ENCODE measurements at regions not wholly inside any gene's neighbourhood (a gene's known extent, or its start where the extent isn't known, plus 50 kb on each side); places are given as distances from the start of the nearest gene placed in this dataset.

DNA sequence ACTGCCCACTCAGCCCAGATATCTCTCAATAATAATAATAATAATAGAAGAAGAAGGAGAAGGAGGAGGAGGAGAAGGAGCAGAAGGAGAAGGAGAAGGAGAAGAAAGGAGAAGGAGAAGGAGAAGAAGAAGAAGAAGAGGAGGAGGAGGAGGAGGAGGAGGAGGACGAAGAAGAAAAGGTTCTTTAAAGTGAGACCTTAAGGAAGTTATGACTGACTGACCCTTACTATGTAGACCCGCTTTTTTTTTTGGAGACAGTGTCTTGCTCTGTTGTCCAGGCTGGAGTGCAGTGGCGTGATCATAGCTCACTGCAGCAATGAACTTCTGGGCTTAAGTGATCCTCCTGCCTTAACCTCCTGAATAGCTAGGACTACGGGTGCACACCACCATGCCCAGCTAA is 88.9 kb upstream of the RFX8 start:
- Histone ChIP-seq H2BK12ac (ENCODE audit: low read length in 2 of 2) (no peak overlapping the region), H2BK5ac (ENCODE audit: low read depth, low read length, poor library complexity, severe bottlenecking) (no peak overlapping the region), H3K79me1 (replicated peaks; ENCODE audit: low read length, poor library complexity, severe bottlenecking) (no peaks in the 10 kb centered on the region), H3K4me3 (ENCODE audit: insufficient read depth in 1 of 2, low read depth in 1 of 2, low read length in 2 of 2) (no peak overlapping the region), H3K4me2 (ENCODE audit: low read length, poor library complexity, severe bottlenecking) (no peak overlapping the region), H2AFZ (ENCODE audit: low read depth, low read length) (no peak overlapping the region), H3K36me3 (ENCODE audit: control insufficient read depth in 1 of 2, insufficient read depth in 2 of 2, low read depth in 1 of 2, low read length in 2 of 2) (no peaks in the 10 kb centered on the region), H4K91ac (ENCODE audit: low read length) (no peak overlapping the region), H3K4me1 (ENCODE audit: control insufficient read depth, insufficient read depth, low read depth, low read length) (no peaks in the 10 kb centered on the region), H4K8ac (ENCODE audit: low read length) (no peak overlapping the region), H3K14ac (ENCODE audit: low read length in 2 of 2) (no peak overlapping the region), H3K9me3 (ENCODE audit: control insufficient read depth, low read length) (peaks cover 7% of the 10 kb centered on the region), H3K27me3 (ENCODE audit: control insufficient read depth in 1 of 2, insufficient read depth in 1 of 2, low read length in 2 of 2) (peaks cover 8 to 12% of the 10 kb centered on the region in 2 experiments), H2BK120ac (ENCODE audit: low read depth, low read length) (no peak overlapping the region), H3K18ac (ENCODE audit: low read depth in 1 of 2, low read length in 2 of 2) (no peak overlapping the region), H2BK15ac (ENCODE audit: low read depth, poor library complexity, severe bottlenecking) (no peak overlapping the region), H2AK5ac (ENCODE audit: low read length, severe bottlenecking) (no peak overlapping the region), H3K27ac (ENCODE audit: low read length, poor library complexity, severe bottlenecking) (no peak overlapping the region), H3K9ac (ENCODE audit: low read length) (no peak overlapping the region), H3K4ac (ENCODE audit: low read depth in 1 of 2, low read length in 2 of 2) (no peak overlapping the region), H3K23ac (ENCODE audit: low read length in 2 of 2) (no peak overlapping the region)
- DNase-seq, result no peak
- 88% methylated on average over 3 of the region's 4 CpGs for WGBS

DNA sequence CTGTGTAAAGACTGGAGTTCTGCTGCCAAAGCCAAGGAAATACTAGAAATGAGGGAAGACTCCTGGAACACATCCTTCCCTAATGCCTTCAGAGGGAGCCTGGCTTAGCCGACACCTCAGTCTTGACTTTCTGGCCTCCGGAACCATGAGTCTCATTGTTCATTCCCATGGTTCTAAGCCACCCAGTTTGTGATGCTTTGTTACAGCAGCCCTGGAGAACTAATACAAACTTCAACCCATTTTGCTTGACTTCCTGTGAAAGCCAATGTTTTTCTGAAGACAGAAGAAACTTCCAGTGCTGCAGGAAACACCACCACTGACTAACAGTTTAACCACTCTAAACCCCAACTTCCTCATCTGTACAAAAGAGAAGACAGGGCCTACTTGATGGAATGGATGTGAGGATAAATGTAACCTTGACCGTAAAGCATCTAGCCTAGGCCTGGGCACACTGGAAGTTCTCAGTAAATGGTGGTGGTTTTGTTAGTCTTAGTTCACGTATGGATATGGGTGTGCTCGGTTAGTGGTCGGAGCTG is 85.9 kb upstream of the RFX8 start:
- Histone ChIP-seq H2AFZ (ENCODE audit: low read depth, low read length) (no peak overlapping the region), H3K9ac (ENCODE audit: low read length) (no peak overlapping the region), H4K91ac (ENCODE audit: low read length) (no peak overlapping the region), H2BK5ac (ENCODE audit: low read depth, low read length, poor library complexity, severe bottlenecking) (no peak overlapping the region), H3K23ac (ENCODE audit: low read length in 2 of 2) (no peak overlapping the region), H3K27ac (ENCODE audit: low read length, poor library complexity, severe bottlenecking) (no peak overlapping the region), H3K4me1 (ENCODE audit: control insufficient read depth, insufficient read depth, low read depth, low read length) (no peaks in the 10 kb centered on the region), H2AK5ac (ENCODE audit: low read length, severe bottlenecking) (no peak overlapping the region), H3K4me3 (ENCODE audit: insufficient read depth in 1 of 2, low read depth in 1 of 2, low read length in 2 of 2) (no peak overlapping the region), H3K9me3 (ENCODE audit: control insufficient read depth, low read length) (peaks cover 7% of the 10 kb centered on the region), H3K4me2 (ENCODE audit: low read length, poor library complexity, severe bottlenecking) (no peak overlapping the region), H3K27me3 (ENCODE audit: control insufficient read depth in 1 of 2, insufficient read depth in 1 of 2, low read length in 2 of 2) (peaks cover 0 to 7% of the 10 kb centered on the region in 2 experiments), H2BK12ac (ENCODE audit: low read length in 2 of 2) (peak overlapping the region in 1 of 2 experiments; percentile 24), H3K14ac (ENCODE audit: low read length in 2 of 2) (no peak overlapping the region), H2BK120ac (ENCODE audit: low read depth, low read length) (no peak overlapping the region), H3K18ac (ENCODE audit: low read depth in 1 of 2, low read length in 2 of 2) (peak overlapping the region in 1 of 2 experiments; percentile 46), H3K4ac (ENCODE audit: low read depth in 1 of 2, low read length in 2 of 2) (no peak overlapping the region), H3K79me1 (replicated peaks; ENCODE audit: low read length, poor library complexity, severe bottlenecking) (no peaks in the 10 kb centered on the region), H4K8ac (ENCODE audit: low read length) (no peak overlapping the region), H3K36me3 (ENCODE audit: control insufficient read depth in 1 of 2, insufficient read depth in 2 of 2, low read depth in 1 of 2, low read length in 2 of 2) (no peaks in the 10 kb centered on the region), H2BK15ac (ENCODE audit: low read depth, poor library complexity, severe bottlenecking) (no peak overlapping the region)
- 99% methylated on average over 6 of the region's 6 CpGs for WGBS
- DNase-seq, result no peak

DNA sequence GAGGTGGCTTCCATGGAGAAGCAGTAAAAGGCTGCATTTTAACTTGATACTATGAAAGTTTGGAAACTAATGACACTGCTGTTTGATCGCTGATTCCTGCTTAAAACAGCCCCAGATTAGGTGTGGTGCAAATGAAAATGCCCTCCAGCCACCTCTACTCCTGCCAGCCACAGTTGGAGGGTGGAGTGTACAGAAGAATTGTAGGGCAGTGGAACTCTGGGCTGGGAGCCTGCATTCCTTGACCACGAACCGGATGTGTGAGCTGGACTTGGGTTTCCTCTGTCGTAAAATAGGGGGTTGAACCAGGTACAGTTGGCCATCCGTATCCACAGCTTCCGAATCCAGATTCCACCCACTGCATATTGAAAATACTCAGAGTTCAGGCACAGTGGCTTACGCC is 84.6 kb upstream of the RFX8 start:
- Histone ChIP-seq H3K36me3 (ENCODE audit: control insufficient read depth in 1 of 2, insufficient read depth in 2 of 2, low read depth in 1 of 2, low read length in 2 of 2) (no peaks in the 10 kb centered on the region), H2AK5ac (ENCODE audit: low read length, severe bottlenecking) (no peak overlapping the region), H2AFZ (ENCODE audit: low read depth, low read length) (no peak overlapping the region), H3K9ac (ENCODE audit: low read length) (peak overlapping the region; percentile 66), H2BK12ac (ENCODE audit: low read length in 2 of 2) (no peak overlapping the region), H3K27ac (ENCODE audit: low read length, poor library complexity, severe bottlenecking) (no peak overlapping the region), H3K4me1 (ENCODE audit: control insufficient read depth, insufficient read depth, low read depth, low read length) (no peaks in the 10 kb centered on the region), H2BK15ac (ENCODE audit: low read depth, poor library complexity, severe bottlenecking) (no peak overlapping the region), H3K27me3 (ENCODE audit: control insufficient read depth in 1 of 2, insufficient read depth in 1 of 2, low read length in 2 of 2) (no peaks in the 10 kb centered on the region), H3K18ac (ENCODE audit: low read depth in 1 of 2, low read length in 2 of 2) (no peak overlapping the region), H3K23ac (ENCODE audit: low read length in 2 of 2) (no peak overlapping the region), H3K9me3 (ENCODE audit: control insufficient read depth, low read length) (peaks cover 7% of the 10 kb centered on the region), H2BK5ac (ENCODE audit: low read depth, low read length, poor library complexity, severe bottlenecking) (no peak overlapping the region), H3K79me1 (replicated peaks; ENCODE audit: low read length, poor library complexity, severe bottlenecking) (no peaks in the 10 kb centered on the region), H2BK120ac (ENCODE audit: low read depth, low read length) (no peak overlapping the region), H3K4ac (ENCODE audit: low read depth in 1 of 2, low read length in 2 of 2) (no peak overlapping the region), H4K91ac (ENCODE audit: low read length) (no peak overlapping the region), H3K4me3 (ENCODE audit: insufficient read depth in 1 of 2, low read depth in 1 of 2, low read length in 2 of 2) (peak overlapping the region in 1 of 2 experiments; percentile 46), H4K8ac (ENCODE audit: low read length) (no peak overlapping the region), H3K4me2 (ENCODE audit: low read length, poor library complexity, severe bottlenecking) (no peak overlapping the region), H3K14ac (ENCODE audit: low read length in 2 of 2) (no peak overlapping the region)
- WGBS, result 90% methylated on average over 7 of the region's 7 CpGs
- DNase-seq, result no peak

DNA sequence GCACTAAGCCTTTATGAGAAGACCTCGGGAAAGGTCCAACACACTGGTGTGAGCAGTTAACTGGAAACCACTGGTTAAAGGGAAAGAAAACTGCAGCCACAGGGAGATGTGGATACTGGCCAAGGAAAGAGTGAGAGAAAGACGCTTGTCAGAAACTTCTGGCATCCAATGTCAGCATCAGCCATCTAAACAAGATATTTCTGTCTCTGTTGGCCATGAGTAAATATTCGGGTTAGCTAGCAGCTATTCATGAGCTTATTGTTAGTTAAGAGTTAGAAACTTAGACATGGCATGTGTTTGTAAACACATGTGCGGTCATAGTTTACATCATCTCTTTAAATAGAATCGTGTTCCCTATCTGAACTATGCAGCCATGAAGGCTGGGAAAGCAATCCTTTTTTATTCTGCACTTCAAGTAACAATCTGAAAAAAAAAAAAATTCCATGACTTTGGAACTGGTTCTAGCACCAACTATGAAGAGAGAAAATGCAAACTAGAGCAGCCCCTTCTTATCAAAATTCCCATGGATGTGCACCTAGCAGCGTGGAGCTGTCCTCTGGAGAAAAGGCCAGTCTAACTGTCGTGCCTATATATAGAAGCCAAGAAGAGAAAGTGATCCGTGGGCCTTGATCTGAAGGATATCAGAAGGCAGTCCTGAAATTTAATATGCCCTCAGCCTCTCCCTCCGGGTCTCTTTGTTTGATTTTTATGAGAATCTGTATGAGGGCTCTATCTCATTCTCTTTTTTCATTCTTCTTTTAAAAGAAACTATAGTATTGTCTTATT is 84.0 kb upstream of the RFX8 start:
- no peak overlapping the region for H3K4me2 ChIP-seq (ENCODE audit: low read length, poor library complexity, severe bottlenecking)
- no peak overlapping the region for H3K27ac ChIP-seq (ENCODE audit: low read length, poor library complexity, severe bottlenecking)
- no peaks in the 10 kb centered on the region for H3K27me3 ChIP-seq (ENCODE audit: control insufficient read depth in 1 of 2, insufficient read depth in 1 of 2, low read length in 2 of 2)
- H2BK15ac ChIP-seq (ENCODE audit: low read depth, poor library complexity, severe bottlenecking), result no peak overlapping the region
- WGBS, result 26% methylated on average over 8 of the region's 9 CpGs
- H3K4ac ChIP-seq (ENCODE audit: low read depth in 1 of 2, low read length in 2 of 2), result no peak overlapping the region
- H3K79me1 ChIP-seq (replicated peaks; ENCODE audit: low read length, poor library complexity, severe bottlenecking), result no peaks in the 10 kb centered on the region
- H3K36me3 ChIP-seq (ENCODE audit: control insufficient read depth in 1 of 2, insufficient read depth in 2 of 2, low read depth in 1 of 2, low read length in 2 of 2), result no peaks in the 10 kb centered on the region
- DNase-seq, result peak; percentile 97
- H2AFZ ChIP-seq (ENCODE audit: low read depth, low read length), result no peak overlapping the region
- peaks cover 7% of the 10 kb centered on the region for H3K9me3 ChIP-seq (ENCODE audit: control insufficient read depth, low read length)
- no peak overlapping the region for H2BK5ac ChIP-seq (ENCODE audit: low read depth, low read length, poor library complexity, severe bottlenecking)
- no peak overlapping the region for H3K18ac ChIP-seq (ENCODE audit: low read depth in 1 of 2, low read length in 2 of 2)
- peak overlapping the region; percentile 66 for H3K9ac ChIP-seq (ENCODE audit: low read length)
- no peak overlapping the region for H4K91ac ChIP-seq (ENCODE audit: low read length)
- no peak overlapping the region for H3K23ac ChIP-seq (ENCODE audit: low read length in 2 of 2)
- H3K4me3 ChIP-seq (ENCODE audit: insufficient read depth in 1 of 2, low read depth in 1 of 2, low read length in 2 of 2), result peak overlapping the region in 1 of 2 experiments; percentile 46
- H3K14ac ChIP-seq (ENCODE audit: low read length in 2 of 2), result no peak overlapping the region
- no peak overlapping the region for H2AK5ac ChIP-seq (ENCODE audit: low read length, severe bottlenecking)
- no peak overlapping the region for H2BK12ac ChIP-seq (ENCODE audit: low read length in 2 of 2)
- no peak overlapping the region for H2BK120ac ChIP-seq (ENCODE audit: low read depth, low read length)
- H3K4me1 ChIP-seq (ENCODE audit: control insufficient read depth, insufficient read depth, low read depth, low read length), result no peaks in the 10 kb centered on the region
- H4K8ac ChIP-seq (ENCODE audit: low read length), result no peak overlapping the region
